Epithelial cell of proximal tubule (primary cell): ENCODE measurements at regions not wholly inside any gene's neighbourhood (a gene's known extent, or its start where the extent isn't known, plus 50 kb on each side); places are given as distances from the start of the nearest gene placed in this dataset.
"Not testable (repeated sequence)": the region's sequence is repeated elsewhere in the genome, so short reads cannot be mapped to it uniquely, and the experiment has no call there.

ENCODE experiments used
- DNase-seq: peaks from one replicate; pipeline ENCODE4 v3.0.0-alpha.2; 2011; ENCODE audit warnings: low read depth
- H3K4me3 ChIP-seq: 2 replicates; pipeline ENCODE4 v1.5.1; 2011; ENCODE audit warnings: low read depth, mild to moderate bottlenecking, low read length
- TF ChIP-seq, protein P1 (sequence below): conservative IDR thresholded peaks from 2 replicates; pipeline ENCODE4 v1.5.1; 2012; ENCODE audit warnings: low read depth, mild to moderate bottlenecking, low read length

DNA sequence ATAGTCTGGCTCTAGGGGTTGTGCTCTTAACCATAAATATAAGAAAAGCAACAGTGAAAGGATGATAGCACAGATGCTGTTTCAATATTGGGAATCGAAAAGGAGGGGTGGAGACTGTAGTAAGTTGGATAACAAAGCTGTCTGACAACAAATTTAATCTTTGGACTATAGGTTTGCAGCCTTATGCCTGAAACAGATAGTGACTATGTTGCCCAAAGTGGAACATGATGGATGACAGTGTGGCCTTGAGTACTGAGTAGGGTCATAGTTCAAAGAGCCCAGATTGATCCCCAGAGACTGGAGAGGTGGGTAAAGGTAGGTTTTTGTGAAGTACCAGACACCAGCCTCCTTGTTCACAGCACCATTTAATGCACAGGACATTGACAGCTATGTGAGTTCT, 144.0 kb upstream of the PALMD start:
- DNase-seq = no peak
- TF ChIP-seq, protein P1, sequence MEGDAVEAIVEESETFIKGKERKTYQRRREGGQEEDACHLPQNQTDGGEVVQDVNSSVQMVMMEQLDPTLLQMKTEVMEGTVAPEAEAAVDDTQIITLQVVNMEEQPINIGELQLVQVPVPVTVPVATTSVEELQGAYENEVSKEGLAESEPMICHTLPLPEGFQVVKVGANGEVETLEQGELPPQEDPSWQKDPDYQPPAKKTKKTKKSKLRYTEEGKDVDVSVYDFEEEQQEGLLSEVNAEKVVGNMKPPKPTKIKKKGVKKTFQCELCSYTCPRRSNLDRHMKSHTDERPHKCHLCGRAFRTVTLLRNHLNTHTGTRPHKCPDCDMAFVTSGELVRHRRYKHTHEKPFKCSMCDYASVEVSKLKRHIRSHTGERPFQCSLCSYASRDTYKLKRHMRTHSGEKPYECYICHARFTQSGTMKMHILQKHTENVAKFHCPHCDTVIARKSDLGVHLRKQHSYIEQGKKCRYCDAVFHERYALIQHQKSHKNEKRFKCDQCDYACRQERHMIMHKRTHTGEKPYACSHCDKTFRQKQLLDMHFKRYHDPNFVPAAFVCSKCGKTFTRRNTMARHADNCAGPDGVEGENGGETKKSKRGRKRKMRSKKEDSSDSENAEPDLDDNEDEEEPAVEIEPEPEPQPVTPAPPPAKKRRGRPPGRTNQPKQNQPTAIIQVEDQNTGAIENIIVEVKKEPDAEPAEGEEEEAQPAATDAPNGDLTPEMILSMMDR = no peak
- H3K4me3 ChIP-seq = no peak overlapping the region

DNA sequence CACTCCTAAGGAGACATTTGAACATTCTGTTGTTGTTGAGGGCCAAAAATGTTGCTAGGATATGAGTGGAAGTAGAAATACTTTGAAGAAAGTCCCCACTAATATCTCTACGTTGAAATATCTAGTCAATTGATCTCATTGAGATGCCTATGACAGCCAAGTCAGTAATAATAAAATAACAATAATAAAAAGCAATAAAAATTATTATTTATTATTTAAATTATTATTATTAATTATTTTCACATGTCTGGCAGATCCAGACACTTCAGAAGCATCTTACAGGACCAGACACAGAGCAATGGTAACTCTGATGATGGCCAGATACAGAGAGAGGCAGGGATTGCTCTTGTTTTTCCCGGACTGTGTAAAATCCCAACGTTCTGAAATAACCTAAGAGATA, 143.5 kb upstream of the PALMD start:
- TF ChIP-seq, protein P1 = no peak
- H3K4me3 ChIP-seq = no peak overlapping the region
- no peak for DNase-seq

GRCh38 chr1:99503276-99503747, 142.6 kb upstream of the PALMD start:
- TF ChIP-seq, protein P1 = no peak
- H3K4me3 ChIP-seq = no peak overlapping the region
- peak; percentile 55 for DNase-seq

DNA sequence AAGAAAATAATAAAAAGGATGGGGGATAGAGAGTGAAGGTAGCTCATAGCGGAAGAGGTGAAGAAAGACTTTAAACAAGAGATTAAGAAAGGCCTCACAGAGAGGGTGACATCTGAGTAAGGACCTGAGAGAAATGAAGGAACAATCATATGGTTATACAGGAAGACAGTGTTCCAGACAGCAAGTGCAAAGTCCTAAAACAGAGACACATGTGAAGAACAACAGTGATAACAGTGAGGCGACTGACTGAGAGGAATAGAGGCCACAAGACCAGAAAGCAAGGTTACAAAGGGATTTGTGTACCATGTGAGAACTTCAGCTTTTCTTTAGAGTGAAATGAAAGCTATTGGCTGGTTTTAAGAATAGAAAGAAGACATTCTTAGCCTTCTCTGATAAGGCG, 141.6 kb upstream of the PALMD start:
- no peak for DNase-seq
- TF ChIP-seq, protein P1 = no peak

DNA sequence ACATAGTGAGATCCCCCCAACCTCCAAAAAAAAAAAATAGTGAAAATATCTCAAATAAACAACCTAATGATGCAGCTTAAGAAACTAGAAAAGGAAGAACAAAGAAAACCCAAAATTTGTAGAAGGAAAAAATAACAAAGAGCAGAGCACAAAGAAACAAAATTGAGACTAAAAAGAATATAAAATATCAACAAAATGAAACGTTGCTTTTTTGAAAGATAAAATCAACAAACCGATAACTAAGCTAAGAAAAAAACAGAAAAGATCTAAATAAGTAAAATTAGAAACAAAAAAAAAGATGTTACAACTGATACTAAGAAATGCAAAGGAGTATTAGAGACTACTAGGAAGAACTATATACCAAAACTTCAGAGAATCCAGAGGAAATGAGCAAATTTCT, 139.3 kb upstream of the PALMD start:
- TF ChIP-seq, protein P1 = no peak
- H3K4me3 ChIP-seq = no peak overlapping the region
- DNase-seq = no peak

More for the DNA sequence above, 141.6 kb upstream of the PALMD start:
- H3K4me3 ChIP-seq = no peak overlapping the region

GRCh38 chr1:99507446-99507845, 138.5 kb upstream of the PALMD start:
- DNase-seq, H3K4me3 ChIP-seq: not testable (repeated sequence)

- DNase-seq = no peak
- H3K4me3 ChIP-seq = no peak overlapping the region
- TF ChIP-seq, protein P1 = no peak
Measured at GRCh38 chr1:99507906-99508732, 137.8 kb upstream of the PALMD start.

DNA sequence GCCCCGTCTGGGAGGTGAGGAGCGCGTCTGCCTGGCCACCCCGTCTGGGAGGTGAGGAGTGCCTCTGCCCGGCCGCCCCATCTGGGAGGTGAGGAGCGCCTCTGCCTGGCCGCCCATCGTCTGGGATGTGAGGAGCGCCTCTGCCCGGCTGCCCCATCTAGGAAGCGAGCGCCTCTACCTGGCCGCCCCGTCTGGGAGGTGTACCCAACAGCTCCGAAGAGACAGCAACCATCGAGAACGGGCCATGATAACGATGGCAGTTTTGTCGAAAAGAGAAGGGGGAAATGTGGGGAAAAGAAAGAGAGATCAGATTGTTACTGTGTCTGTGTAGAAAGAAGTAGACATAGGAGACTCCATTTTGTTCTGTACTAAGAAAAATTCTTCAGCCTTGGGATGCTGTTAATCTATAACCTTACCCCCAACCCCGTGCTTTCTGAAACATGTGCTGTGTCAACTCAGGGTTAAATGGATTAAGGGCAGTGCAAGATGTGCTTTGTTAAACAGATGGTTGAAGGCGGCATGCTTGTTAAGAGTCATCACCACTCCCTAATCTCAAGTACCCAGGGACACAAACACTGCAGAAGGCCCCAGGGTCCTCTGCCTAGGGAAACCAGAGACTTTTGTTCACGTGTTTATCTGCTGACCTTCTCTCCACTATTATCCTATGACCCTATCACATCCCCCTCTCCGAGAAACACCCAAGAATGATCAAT, 137.0 kb upstream of the PALMD start:
- not testable (repeated sequence) for H3K4me3 ChIP-seq, DNase-seq

DNA sequence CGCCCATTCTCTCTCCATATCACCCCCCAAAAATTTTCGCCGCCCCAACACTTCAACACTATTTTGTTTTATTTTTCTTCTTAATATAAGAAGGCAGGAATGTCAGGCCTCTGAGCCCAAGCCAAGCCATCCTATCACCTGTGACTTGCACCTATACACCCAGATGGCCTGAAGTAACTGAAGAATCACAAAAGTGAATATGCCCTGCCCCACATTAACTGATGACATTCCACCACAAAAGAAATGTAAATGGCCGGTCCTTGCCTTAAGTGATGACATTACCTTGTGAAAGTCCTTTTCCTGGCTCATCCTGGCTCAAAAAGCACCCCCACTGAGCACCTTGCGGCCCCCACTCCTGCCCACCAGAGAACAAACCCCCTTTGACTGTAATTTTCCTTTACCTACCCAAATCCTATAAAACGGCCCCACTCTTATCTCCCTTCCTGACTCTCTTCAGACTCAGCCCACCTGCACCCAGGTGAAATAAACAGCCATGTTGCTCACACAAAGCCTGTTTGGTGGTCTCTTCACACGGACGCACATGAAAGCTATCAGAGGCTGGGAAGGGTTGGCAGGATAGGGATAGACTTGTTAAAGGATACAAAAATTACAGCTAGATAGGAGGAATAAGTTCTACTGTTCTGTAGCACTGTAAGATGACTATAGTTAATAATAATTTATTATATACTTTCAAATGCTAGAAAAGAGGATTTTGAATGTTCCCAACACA, 130.9 kb upstream of the PALMD start:
- H3K4me3 ChIP-seq, DNase-seq: not testable (repeated sequence)
